Loucy (cell line): ENCODE measurements at regions not wholly inside any gene's neighbourhood (a gene's known extent, or its start where the extent isn't known, plus 50 kb on each side); places are given as distances from the start of the nearest gene placed in this dataset.

Experiments
- H2AFZ ChIP-seq: fragments of 200-600 bp; sonication (generic); 2 replicates; pipeline ENCODE4 v1.6.0; 2016; ENCODE audit warnings: antibody characterized with exemption, mild to moderate bottlenecking, low read length, moderate library complexity
- H3F3A ChIP-seq: fragments of 200-600 bp; 2 replicates; pipeline ENCODE4 v1.6.0; 2016; ENCODE audit warnings: antibody characterized with exemption, low read depth, mild to moderate bottlenecking
- H3K27me3 ChIP-seq: fragments of 200-600 bp; sonication (generic); 2 replicates; pipeline ENCODE4 v1.6.1; 2014; ENCODE audit warnings: low read length, mild to moderate bottlenecking; ENCODE audit not compliant: insufficient read depth, poor library complexity, severe bottlenecking
- H3K36me3 ChIP-seq: fragments of 200-600 bp; sonication (generic); 2 replicates; pipeline ENCODE4 v1.6.1; 2016; ENCODE audit warnings: low read length; ENCODE audit not compliant: insufficient read depth
- H3K4me1 ChIP-seq: fragments of 200-600 bp; sonication (generic); 2 replicates; pipeline ENCODE4 v1.5.1; 2014; ENCODE audit warnings: low read length, mild to moderate bottlenecking; ENCODE audit not compliant: insufficient read depth, poor library complexity, severe bottlenecking
- H3K4me2 ChIP-seq: fragments of 200-600 bp; sonication (generic); 2 replicates; pipeline ENCODE4 v1.6.0; 2014; ENCODE audit warnings: antibody characterized with exemption, low read length, low read depth, mild to moderate bottlenecking; ENCODE audit not compliant: poor library complexity, severe bottlenecking
- H3K4me3 ChIP-seq: fragments of 200-600 bp; sonication (generic); 2 replicates; pipeline ENCODE4 v1.5.1; 2014; ENCODE audit warnings: low read length, mild to moderate bottlenecking, mixed read lengths; ENCODE audit not compliant: poor library complexity, severe bottlenecking
- H3K79me2 ChIP-seq: fragments of 200-600 bp; sonication (generic); 2 replicates; pipeline ENCODE4 v1.6.1; 2014; ENCODE audit warnings: low read length; ENCODE audit not compliant: insufficient read depth
- H3K9ac ChIP-seq: fragments of 200-600 bp; sonication (generic); 2 replicates; pipeline ENCODE4 v1.6.0; 2014; ENCODE audit warnings: mild to moderate bottlenecking, low read depth, low read length, moderate library complexity; ENCODE audit not compliant: poor library complexity, severe bottlenecking
- H3K9me2 ChIP-seq: fragments of 200-600 bp; sonication (generic); replicated peaks from 2 replicates; pipeline ENCODE4 v1.6.1; 2016; ENCODE audit warnings: low read depth, low read length, mixed read lengths
- H3K9me3 ChIP-seq: fragments of 200-600 bp; sonication (generic); 2 replicates; pipeline ENCODE4 v1.6.1; 2014; ENCODE audit warnings: mild to moderate bottlenecking, antibody characterized with exemption, low read length, low read depth; ENCODE audit not compliant: insufficient read depth
- H4K20me1 ChIP-seq: fragments of 200-600 bp; sonication (generic); 2 replicates; pipeline ENCODE4 v1.6.0; 2014; ENCODE audit warnings: antibody characterized with exemption, low read length, mild to moderate bottlenecking; ENCODE audit not compliant: insufficient read depth, poor library complexity, severe bottlenecking
- CTCF ChIP-seq: fragments of 200-600 bp; sonication (generic); conservative IDR thresholded peaks from 2 replicates; pipeline ENCODE4 v1.5.1; 2014; ENCODE audit warnings: mild to moderate bottlenecking, antibody characterized with exemption, low read length
- EZH2phosphoT487 ChIP-seq: fragments of 200-600 bp; IDR thresholded peaks from 2 replicates; pipeline ENCODE4 v1.6.1; 2018; ENCODE audit warnings: antibody characterized with exemption, mild to moderate bottlenecking, moderate library complexity, borderline replicate concordance

GRCh38 chr10:78579995-78580394, 488.8 kb upstream of the ZMIZ1 start:
- H2AFZ ChIP-seq, result no peak overlapping the region
- H3K4me3 ChIP-seq, result no peak overlapping the region
- H3K4me2 ChIP-seq, result no peak overlapping the region
- H3K27me3 ChIP-seq, result no peaks in the 10 kb centered on the region
- no peaks in the 10 kb centered on the region for H3F3A ChIP-seq
- no peak overlapping the region for H3K9ac ChIP-seq
- no peaks in the 10 kb centered on the region for H3K9me2 ChIP-seq
- no peaks in the 10 kb centered on the region for H3K9me3 ChIP-seq
- H3K36me3 ChIP-seq, result no peaks in the 10 kb centered on the region
- no peaks in the 10 kb centered on the region for H3K4me1 ChIP-seq
- TF ChIP-seq EZH2phosphoT487, result no peak
- no peak for TF ChIP-seq CTCF
- H4K20me1 ChIP-seq, result no peaks in the 10 kb centered on the region
- no peaks in the 10 kb centered on the region for H3K79me2 ChIP-seq

- Histone ChIP-seq H3K9me2 (no peaks in the 10 kb centered on the region), H3F3A (no peaks in the 10 kb centered on the region), H3K4me1 (no peaks in the 10 kb centered on the region), H4K20me1 (no peaks in the 10 kb centered on the region), H3K27me3 (no peaks in the 10 kb centered on the region), H3K79me2 (no peaks in the 10 kb centered on the region), H3K36me3 (no peaks in the 10 kb centered on the region), H3K9ac (no peak overlapping the region), H3K9me3 (no peaks in the 10 kb centered on the region), H2AFZ (no peak overlapping the region), H3K4me2 (no peak overlapping the region), H3K4me3 (no peak overlapping the region)
- TF ChIP-seq EZH2phosphoT487, result no peak
- TF ChIP-seq CTCF, result no peak
Measured at GRCh38 chr10:78581133-78581694, 487.6 kb upstream of the ZMIZ1 start.

GRCh38 chr10:78582540-78582939, 486.2 kb upstream of the ZMIZ1 start:
- no peak overlapping the region for H2AFZ ChIP-seq
- no peaks in the 10 kb centered on the region for H3K4me1 ChIP-seq
- H3K9me3 ChIP-seq, result no peaks in the 10 kb centered on the region
- no peaks in the 10 kb centered on the region for H3K79me2 ChIP-seq
- H3F3A ChIP-seq, result no peaks in the 10 kb centered on the region
- H3K9ac ChIP-seq, result no peak overlapping the region
- H3K9me2 ChIP-seq, result no peaks in the 10 kb centered on the region
- H3K4me2 ChIP-seq, result no peak overlapping the region
- TF ChIP-seq CTCF, result no peak
- TF ChIP-seq EZH2phosphoT487, result no peak
- no peaks in the 10 kb centered on the region for H3K27me3 ChIP-seq
- H3K36me3 ChIP-seq, result no peaks in the 10 kb centered on the region
- H4K20me1 ChIP-seq, result no peaks in the 10 kb centered on the region
- no peak overlapping the region for H3K4me3 ChIP-seq
